Stimulated activated CD4-positive, alpha-beta T cell treated with anti-CD3 and anti-CD28 coated beads, Interleukin-1b, Interleukin-23, amount 100 ng/mL, for 4 hours (primary cell): ENCODE measurements at regions not wholly inside any gene's neighbourhood (a gene's known extent, or its start where the extent isn't known, plus 50 kb on each side); places are given as distances from the start of the nearest gene placed in this dataset.
"Not testable (repeated sequence)": the region's sequence is repeated elsewhere in the genome, so short reads cannot be mapped to it uniquely, and the experiment has no call there.

Experiments
- DNase-seq, 2 donors: peaks; one replicate each; pipeline ENCODE4 v3.0.0-alpha.2; 2020; ENCODE audit warnings: low read depth in 2 of 2

DNA sequence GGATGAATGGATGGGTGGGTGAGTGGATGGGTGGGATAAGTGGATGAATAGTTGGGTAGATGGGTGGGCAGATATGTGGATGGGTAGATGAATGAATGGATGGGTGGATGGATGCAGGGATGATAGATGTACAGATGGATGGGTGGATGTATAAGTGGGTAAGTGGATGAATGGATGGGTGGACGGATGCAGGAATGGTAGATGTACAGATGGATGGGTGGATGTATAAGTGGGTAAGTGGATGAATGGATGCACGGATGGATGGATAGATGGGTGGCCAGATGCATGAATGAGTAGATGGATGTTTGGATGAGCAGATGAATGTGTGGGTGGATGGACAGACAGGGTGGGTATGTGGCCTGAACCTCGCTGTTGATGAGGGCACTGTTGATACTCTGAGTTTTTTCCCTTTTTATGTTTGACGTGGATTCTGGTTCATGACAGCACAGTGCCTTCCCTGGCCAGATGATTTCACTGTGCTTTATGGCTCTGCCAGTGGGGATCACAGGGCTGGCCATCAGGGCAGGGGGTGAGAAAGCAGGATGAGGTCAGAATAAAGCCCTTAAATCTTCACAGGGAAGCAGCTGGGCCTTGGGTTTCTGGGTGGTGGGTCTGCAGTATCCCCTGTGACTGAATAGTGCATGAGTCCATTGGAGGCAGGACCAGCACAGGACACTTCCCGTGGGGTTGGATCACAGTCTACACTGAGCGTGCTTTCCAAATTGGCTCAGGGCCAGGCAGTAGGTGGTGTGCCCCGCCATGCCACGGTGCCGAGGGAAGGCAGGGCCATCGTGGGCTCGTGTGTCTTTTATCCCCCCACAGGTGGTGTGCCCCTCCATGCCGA is 213.2 kb downstream of the BANP start:
- DNase-seq, result not testable (repeated sequence)

DNA sequence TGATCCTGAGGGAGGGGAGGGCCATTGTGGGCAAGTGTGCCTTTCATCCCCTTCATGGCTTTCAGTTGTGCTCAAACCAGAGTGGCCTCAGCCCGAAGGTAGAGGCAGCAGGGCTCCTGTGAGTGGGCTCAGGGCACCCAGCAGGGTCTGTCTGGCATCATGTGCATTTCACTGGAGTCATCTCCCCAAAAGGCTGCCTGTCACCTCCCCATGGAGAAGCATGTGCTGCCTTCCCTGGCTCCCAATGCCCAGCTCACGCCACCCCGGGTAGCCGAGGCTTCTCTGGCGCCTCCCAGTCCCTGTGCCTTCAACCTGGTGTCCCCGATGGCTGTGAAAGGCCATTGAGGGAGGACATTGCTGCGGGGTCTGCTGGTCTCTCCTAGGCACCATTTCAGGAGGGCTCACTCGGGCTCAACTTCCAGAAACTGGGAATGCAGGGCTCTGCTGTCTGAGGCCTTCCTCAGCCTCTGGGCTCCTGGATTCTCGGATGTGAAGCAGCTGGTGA is 213.9 kb downstream of the BANP start:
- not testable (repeated sequence) for DNase-seq

DNA sequence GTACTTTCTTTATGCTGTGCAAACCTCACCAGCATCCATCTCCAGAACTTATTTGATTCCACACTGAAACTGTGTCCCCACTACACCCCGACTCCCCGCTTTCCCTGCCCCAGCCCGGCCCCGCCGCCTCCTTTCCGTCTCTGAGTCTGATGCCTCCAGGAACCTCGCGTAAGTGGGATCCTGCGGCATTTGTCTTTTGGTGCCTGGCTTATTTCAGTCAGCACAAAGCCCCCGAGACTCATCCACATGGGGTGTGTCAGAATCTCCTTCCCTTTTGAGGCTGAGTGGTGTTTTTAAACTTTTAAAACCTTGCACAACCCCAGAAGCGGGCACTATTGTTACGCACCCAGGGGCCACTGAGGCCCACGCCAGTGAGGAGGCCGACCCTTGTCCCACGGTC is 214.4 kb downstream of the BANP start:
- DNase-seq, result not testable (repeated sequence)

DNA sequence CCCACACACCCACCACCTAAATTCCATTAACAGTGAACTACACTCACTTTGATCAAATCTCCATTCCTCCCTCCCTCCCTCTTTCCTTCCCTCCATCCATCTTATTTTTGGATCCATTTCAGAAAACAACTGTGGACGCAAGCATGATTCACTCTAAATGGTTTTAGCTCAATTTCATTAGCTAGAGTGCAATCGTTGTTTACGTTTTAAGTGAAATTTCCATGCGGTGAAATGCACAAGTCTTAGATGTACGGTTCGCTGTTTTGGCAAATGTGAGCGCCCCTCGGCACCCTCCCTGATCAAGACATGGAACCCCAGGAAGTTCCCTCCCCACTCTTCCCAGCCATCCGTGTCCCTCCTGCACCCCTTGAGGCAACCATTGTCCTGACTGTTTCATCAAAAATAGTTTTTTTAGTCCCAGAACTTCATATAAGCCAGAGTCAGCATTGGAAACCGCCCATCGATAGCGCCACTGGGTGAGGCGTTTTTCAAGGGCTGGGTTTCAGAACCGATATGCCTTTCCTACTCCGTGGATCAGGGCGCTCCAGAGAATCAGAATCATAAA is 215.1 kb downstream of the BANP start:
- not testable (repeated sequence) for DNase-seq

DNA sequence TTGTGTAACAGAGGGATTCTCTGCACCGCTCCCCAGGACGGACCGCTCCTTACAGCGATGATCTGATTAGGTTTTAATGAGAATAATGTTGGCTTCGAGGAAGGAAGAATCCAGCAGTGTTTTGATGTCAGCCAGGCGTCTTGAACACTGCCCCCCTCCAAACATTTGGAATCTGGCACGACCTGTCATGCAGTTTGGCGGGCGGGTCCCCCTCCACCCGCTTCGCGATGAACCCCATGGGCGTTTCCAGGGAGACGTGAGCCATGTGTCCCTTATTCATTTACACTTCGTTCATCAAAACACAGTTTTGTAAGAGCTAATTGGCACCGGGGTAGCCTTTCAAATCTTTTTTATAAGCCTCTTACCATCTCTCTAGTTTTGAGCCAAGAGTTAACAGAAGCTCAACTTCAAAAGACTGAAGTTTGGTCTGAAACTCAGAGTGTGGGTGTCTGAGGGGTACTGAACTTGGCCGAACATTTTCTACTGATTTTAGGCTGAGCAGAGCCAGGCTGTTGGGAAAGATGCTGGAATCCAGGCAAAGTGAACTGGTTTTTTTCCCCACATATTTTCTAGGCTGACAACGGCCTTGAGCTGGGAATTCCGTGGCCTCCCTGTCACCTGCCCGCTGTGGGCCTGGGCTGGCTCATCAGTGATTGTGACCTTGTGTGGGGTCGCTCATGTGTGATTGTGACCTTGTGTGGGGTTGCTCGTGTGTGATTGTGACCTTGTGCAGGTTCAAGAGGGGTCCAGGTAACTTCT is 214.8 kb upstream of the ZNF469 start:
- DNase-seq, result not testable (repeated sequence)

DNA sequence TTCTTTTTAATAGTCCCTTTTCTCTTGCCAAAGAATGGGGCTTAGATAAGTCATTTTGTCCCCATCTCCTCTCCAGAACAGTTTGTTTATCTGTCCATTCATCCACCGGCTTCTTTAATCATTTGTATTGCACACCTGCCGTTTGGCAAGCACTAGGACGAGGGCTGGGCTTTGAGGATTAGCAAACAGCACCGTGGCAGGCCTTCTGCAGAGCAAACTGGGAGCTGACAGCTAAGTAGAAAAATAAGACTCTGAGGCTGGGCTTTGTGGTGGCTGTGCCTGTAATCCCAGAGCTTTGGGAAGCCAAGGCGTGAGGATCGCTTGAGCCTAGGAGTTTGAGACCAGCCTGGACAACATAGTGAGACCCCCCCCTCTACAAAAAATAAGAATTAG is 214.2 kb upstream of the ZNF469 start:
- DNase-seq, result not testable (repeated sequence)

DNA sequence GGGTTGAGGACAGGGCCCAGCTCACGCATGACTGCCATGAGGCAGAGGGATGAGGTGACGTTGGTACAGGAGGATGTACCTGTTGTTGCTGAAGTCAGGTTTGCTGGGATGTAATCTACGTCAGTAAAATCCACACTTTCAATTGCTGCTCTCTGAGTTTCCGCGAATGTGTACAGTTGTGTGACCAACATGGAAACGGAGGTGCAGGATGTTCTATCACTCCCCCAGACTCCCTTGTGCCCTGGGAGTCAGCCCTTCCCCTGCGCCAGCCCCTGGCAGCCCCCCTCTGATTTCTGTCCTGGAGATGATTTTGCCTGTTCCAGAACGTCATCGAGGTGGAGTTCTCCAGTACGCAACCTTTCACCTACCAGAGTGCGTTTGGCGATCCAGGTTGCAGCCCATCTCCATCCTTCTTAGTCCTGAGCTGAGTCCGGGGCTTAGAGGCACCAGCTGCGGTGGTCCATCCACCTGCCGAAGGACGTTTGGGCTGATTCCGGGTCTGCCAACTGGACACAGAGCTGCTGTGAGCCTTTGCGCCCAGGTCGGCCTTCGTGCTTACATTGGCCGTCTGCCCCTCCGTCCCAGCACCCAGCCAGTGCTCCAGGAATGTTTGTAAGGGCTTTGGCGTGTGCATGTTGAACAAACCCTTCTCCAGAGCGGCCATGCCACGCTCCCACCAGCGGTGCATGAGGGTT is 213.5 kb upstream of the ZNF469 start:
- not testable (repeated sequence) for DNase-seq

DNA sequence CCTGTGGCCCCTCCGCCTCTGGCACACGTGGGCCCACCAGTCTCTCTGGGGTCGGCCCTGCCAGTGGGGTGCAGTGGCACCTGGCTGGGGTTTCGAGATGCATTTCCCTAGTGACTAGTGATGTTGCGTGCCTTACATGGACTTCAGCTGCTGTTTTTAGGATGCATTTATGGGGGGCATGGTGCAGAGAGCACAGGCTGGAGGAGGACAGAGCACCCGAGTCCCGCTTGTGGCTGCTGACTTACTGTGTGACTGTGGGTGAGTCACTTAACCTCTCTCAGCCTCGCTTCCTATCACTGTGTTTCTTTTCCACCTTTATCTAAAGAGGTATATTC is 213.0 kb upstream of the ZNF469 start:
- not testable (repeated sequence) for DNase-seq

DNA sequence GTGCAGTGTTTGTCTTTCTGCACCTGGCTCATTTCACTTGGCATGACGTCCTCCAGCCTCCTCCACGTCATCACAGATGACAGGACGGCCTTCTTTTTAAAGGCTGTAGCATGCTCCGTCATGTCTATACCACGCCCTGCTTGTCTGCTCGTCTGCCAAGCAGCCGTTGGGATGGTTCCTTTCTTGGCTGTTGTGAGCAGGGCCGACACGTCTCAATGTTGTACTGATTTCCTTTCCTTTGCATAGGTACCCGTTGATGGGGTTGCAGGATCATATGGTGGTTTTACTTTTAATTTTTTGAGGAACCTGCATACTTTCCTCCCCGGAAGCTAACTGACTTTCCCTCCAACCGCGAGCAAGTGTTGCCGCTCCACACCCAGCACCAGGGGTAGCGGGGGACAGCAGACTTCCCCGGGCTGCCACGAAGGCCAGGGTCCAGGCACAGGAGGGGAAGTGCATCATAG is 212.2 kb upstream of the ZNF469 start:
- DNase-seq, result no peak

DNA sequence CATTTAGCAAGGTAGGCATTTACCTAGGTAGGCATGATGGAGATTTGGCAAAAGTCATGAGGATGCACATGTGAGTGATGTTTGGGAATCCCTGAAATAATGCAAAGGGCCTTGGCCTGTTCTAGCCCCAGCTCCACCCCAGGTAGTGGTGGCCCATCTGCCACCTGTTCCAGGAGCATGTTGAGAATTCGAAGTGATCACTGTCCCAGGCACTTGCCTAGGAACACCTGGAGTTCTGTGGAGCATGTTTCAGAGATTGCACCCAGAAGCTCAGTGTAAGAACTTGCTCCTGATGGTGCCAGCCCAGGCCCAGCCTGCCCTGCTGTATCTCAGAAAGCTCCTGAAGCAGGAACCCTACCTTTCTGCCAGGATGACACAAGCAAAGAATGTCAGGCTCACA is 211.6 kb upstream of the ZNF469 start:
- not testable (repeated sequence) for DNase-seq

DNA sequence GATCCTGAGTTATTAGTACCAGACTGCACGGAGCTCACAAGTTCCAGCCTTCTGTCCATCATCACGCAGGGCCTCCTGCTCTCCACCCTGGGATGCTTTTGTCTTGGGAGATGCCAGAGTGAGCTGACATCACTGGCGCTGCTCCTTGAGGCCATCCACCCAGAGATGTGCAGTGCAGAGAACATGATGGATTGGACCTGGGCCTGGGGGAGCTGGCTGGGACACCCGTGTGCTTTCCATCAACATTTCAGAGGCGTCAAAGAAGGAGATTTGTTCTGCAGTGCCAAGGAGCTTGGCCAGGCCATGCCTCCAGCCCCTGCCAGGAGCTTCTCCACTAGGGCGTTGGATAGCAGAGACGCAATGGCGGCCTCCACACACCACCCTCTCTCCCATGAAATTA is 206.6 kb upstream of the ZNF469 start:
- not testable (repeated sequence) for DNase-seq

DNA sequence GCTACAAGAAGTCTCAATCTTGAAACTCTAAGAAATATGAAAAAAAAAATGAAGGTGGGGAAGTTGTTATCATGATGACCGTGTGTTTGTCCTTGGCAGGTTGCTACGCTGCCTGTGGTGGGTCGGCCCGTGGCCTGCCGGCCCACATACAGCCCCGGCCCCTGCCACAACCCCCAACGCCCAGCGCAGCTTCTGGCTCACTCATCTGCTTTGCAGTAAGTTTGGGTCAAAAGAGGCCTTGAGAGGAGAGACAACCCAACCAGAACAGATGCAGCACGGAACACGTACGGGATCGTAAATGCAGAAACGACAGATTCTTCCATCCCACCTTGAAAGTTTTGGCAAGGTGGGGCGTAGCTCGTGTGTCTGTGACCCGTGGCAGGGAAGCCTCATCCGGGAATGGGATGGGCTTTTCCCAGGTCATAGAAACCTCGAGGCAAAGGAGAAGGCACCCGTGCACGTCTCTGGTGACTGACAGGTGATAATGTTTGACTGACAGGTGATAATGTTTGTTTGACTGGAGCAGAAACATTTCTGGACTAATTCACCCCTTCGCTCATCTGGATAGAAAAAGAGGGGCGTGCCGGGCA is 206.1 kb upstream of the ZNF469 start:
- DNase-seq, result not testable (repeated sequence)

DNA sequence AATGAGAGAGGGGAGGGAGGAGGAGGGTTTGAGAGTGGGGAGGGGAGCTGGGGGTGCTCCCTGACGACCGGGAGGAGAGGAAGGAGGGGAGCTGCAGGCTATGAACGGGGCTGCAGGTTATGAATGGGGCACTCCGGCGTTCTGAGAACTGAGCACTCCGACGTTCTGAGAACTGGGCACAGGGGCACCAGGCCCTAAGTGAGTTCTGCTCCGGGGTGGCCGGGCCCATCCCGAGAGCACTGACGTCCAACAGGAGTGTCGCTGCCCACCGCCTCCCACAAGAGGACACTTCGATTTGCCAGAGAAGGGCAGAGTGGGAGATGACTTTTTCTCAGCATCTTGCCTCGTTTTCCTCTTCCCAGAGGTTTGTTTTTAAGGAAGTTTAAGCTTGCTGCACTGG is 204.5 kb upstream of the ZNF469 start:
- DNase-seq, result not testable (repeated sequence)

DNA sequence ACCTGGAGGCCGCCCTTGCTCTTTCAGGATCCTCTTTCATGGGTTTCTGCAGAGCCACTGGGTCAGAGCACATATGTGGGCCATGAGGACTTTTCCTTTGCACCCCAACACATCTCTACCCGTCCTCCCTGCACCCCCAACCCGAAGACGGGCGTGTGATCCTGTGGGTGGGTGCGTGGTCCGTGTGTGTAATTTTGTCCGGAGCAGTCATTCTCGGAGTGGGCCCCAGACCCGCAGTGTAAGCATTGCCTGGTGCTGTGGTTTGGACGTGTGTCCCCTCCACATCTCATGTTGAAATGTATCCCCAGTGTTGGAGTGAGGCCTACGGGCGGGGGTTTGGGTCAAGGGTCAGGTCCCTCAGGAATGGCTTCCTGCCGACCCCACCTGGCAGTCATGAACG is 203.9 kb upstream of the ZNF469 start:
- DNase-seq, result not testable (repeated sequence)

DNA sequence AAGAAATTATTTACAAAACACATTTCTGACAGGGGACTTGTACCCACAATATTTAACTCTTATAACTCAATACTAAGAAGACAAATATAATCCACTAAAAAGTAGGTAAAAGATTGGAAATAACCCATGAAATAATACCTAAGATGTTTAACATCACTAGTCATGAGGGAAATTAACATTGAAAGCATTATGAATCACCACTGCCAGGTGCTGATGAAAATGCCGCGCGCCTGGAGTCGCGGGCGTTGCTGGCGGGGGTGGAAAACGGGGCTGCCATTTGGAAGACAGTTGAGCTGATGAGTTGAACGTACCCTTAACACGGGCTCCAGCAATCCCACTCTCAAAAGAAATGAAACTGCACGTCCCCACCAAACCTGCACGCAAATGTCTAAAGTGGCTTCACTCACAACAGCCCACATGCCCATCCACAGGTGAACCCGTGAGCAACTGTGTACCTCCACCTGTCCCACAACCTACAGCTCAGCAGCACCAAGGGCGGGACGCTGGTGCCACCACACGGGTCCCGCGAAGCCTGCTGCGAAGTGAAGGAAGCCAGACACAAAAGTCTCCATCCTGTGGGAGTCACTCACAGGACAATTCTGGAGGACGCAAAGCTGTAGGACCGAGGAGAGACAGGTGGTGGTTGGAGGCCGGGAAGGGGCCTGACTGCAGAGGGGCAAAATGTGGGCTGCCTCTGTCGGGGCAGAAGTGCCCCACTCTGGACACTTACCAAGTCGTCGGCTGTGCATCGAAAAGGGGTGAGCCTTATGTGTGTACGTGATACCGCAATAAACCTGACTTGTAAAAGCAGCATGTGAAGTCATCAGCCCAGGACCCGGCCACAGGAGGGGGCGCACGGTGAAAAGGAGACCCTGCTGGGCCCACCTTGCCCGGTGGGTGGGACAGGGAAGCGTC is 199.5 kb upstream of the ZNF469 start:
- DNase-seq, result not testable (repeated sequence)

DNA sequence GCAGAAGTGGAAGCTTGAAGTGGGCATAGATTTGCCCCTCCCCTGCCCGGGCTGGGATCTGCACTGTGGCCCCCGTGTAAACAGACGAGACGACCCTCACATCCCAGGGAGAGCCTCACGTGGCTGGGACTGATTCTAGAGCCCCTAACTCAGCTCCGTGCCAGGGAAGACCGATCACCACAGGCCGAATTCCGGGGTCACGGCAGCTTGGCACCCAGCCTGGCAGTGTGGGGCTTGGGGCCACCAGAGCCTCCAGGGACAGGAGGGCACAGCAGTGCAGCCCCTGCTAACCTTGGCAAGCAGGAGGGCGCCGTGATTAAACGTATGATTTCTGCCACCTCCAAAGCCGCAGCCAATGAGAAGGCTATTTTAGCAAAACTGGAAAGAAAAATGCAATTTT is 198.7 kb upstream of the ZNF469 start:
- not testable (repeated sequence) for DNase-seq

DNA sequence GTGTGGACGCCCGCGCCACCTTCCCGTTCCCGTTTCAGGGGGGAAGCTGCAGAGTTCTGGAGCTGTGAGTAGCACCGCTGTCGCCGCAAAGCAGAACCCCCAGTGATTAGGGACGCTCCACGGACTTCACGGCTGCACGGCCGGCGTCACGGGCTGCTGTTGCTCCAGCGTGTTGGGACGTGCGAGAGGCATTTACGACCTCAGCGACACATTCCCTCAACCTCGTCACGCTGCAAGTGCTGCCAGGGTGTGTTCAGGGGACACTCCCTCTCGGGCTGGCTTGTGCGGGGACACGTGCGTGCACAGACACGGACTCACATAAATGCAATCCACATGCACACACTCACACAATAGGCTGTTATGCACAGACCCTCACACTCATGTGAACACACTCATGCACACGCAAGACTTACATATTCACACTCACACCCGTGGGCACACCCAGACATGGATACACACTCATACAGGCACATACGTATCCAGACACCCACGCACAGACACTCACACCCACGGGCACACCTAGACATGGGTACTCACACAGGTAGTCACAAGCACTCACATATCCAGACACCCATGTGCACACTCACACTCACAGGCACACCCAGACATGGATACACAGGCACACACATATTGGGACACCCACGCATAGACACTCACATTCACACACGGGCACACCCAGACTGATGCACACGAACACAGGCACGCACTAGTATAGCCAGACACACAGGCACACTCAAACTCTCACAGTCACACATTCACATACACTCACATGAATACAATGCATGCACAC is 198.0 kb upstream of the ZNF469 start:
- DNase-seq, result not testable (repeated sequence)

DNA sequence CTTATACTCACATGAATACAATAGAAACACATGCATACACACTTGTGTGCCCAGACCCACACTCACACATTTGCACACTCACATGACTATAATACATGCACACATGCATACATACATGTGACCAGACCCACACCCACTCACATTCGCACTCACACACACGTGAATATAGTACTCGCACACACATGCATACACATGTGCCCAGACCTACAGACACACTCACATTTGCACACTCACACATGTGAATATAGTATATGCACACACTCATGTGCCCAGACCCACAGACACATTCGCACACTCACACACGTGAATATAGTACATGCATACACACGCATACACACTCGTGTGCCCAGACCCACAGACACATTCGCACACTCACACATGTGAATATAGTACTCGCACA is 197.4 kb upstream of the ZNF469 start:
- DNase-seq, result not testable (repeated sequence)
